HG03460 (cell line): ENCODE measurements at regions not wholly inside any gene's neighbourhood (a gene's known extent, or its start where the extent isn't known, plus 50 kb on each side); places are given as distances from the start of the nearest gene placed in this dataset.

Experiments
- ATAC-seq: cut with Tn5 transposase; IDR thresholded peaks from one replicate; pipeline ENCODE4 v1.9.1; 2021; ENCODE audit not compliant: unreplicated experiment

GRCh38 chr11:27861706-27862430 is 161.6 kb upstream of the BDNF start:
- ATAC-seq: no peak

- no peak for ATAC-seq
These were observed 160.6 kb upstream of the BDNF start for GRCh38 chr11:27860811-27861210.

- no peak for ATAC-seq
These were observed 158.6 kb upstream of the BDNF start for GRCh38 chr11:27858866-27859265.

GRCh38 chr11:27857588-27857987 is 157.3 kb upstream of the BDNF start:
- no peak for ATAC-seq

- ATAC-seq: peak; percentile 54
These were observed 156.8 kb upstream of the BDNF start for GRCh38 chr11:27857014-27857413.

- ATAC-seq: no peak
These were observed 148.2 kb upstream of the BDNF start for GRCh38 chr11:27848423-27848822.

- no peak for ATAC-seq
These were observed 147.2 kb upstream of the BDNF start for GRCh38 chr11:27847496-27847895.

GRCh38 chr11:27842290-27842689 is 142.0 kb upstream of the BDNF start:
- ATAC-seq: no peak

GRCh38 chr11:27841023-27841422 is 140.8 kb upstream of the BDNF start:
- ATAC-seq: no peak

- no peak for ATAC-seq
These were observed 139.1 kb upstream of the BDNF start for GRCh38 chr11:27839226-27839913.

GRCh38 chr11:27838674-27839073 is 138.4 kb upstream of the BDNF start:
- no peak for ATAC-seq

- peak; percentile 83 for ATAC-seq
These were observed 137.8 kb upstream of the BDNF start for GRCh38 chr11:27837895-27838563.

GRCh38 chr11:27830206-27830605 is 130.0 kb upstream of the BDNF start:
- no peak for ATAC-seq

GRCh38 chr11:27820249-27820648 is 120.0 kb upstream of the BDNF start:
- no peak for ATAC-seq

- ATAC-seq: no peak
These were observed 115.9 kb upstream of the BDNF start for GRCh38 chr11:27816197-27816596.

GRCh38 chr11:27812341-27812740 is 112.1 kb upstream of the BDNF start:
- ATAC-seq: no peak

- ATAC-seq: no peak
These were observed 107.3 kb upstream of the BDNF start for GRCh38 chr11:27807596-27807995.

GRCh38 chr11:27806122-27806521 is 105.9 kb upstream of the BDNF start:
- no peak for ATAC-seq

GRCh38 chr11:27795955-27796861 is 96.0 kb upstream of the BDNF start:
- ATAC-seq: no peak

GRCh38 chr11:27786864-27787263 is 86.6 kb upstream of the BDNF start:
- ATAC-seq: no peak

GRCh38 chr11:27786331-27786730 is 86.1 kb upstream of the BDNF start:
- no peak for ATAC-seq
